CD14-positive monocyte (primary cell): ENCODE measurements at regions not wholly inside any gene's neighbourhood (a gene's known extent, or its start where the extent isn't known, plus 50 kb on each side); places are given as distances from the start of the nearest gene placed in this dataset.

ENCODE experiments used
- DNase-seq, 3 donors: peaks; one replicate each; pipeline ENCODE4 v3.0.0-alpha.2; 2011 to 2022
- H2AFZ ChIP-seq: 2 replicates; pipeline ENCODE4 v1.6.0; 2012; ENCODE audit warnings: mild to moderate bottlenecking, low read depth, low read length, inconsistent platforms; ENCODE audit not compliant: insufficient read depth, poor library complexity, severe bottlenecking
- H3K27ac ChIP-seq, 2 donors: 1 replicate in 1 of 2; 2 replicates in 1 of 2; pipeline ENCODE4 v1.5.1; 2012 to 2013; ENCODE audit warnings: low read length in 2 of 2, control low read depth in 1 of 2, inconsistent platforms in 1 of 2, low read depth in 1 of 2, mild to moderate bottlenecking in 1 of 2
- H3K27me3 ChIP-seq, 2 donors: one replicate each; pipeline versions ENCODE4 v1.6.0 to v1.6.1; 2011 to 2013; ENCODE audit warnings: low read length in 2 of 2; ENCODE audit not compliant: control insufficient read depth in 2 of 2, insufficient read depth in 2 of 2
- H3K36me3 ChIP-seq, 2 donors: replicated peaks in 1 of 2; 1 replicate in 1 of 2; 2 replicates in 1 of 2; pipeline versions ENCODE4 v1.5.1 to v1.6.1; 2012 to 2013; ENCODE audit warnings: low read length in 2 of 2, control low read depth in 1 of 2, inconsistent platforms in 1 of 2, mild to moderate bottlenecking in 1 of 2; ENCODE audit not compliant: insufficient read depth in 2 of 2, control insufficient read depth in 1 of 2
- H3K4me1 ChIP-seq, 2 donors: 1 replicate in 1 of 2; 2 replicates in 1 of 2; pipeline versions ENCODE4 v1.5.1 to v1.6.1; 2012 to 2013; ENCODE audit warnings: low read length in 2 of 2, control low read depth in 1 of 2, inconsistent platforms in 1 of 2, mild to moderate bottlenecking in 1 of 2, moderate library complexity in 1 of 2; ENCODE audit not compliant: insufficient read depth in 2 of 2, control insufficient read depth in 1 of 2
- H3K4me2 ChIP-seq: replicated peaks from 2 replicates; pipeline ENCODE3; 2012; ENCODE audit warnings: low read length, moderate library complexity, mild to moderate bottlenecking; ENCODE audit not compliant: poor library complexity, severe bottlenecking; ENCODE audit errors: extremely low read depth
- H3K4me3 ChIP-seq, 3 experiments: fragments of 200-600 bp in 1 of 3; sonication (generic) in 1 of 3; replicated peaks in 1 of 3; 1 replicate in 2 of 3; 2 replicates in 1 of 3; pipeline ENCODE4 v1.5.1; 2011 to 2013; ENCODE audit warnings: low read length in 3 of 3, mild to moderate bottlenecking in 3 of 3, control low read depth in 2 of 3, low read depth in 2 of 3, inconsistent platforms in 1 of 3, moderate library complexity in 1 of 3
- H3K79me2 ChIP-seq: 2 replicates; pipeline ENCODE4 v1.6.0; 2012; ENCODE audit warnings: mild to moderate bottlenecking, control low read depth, inconsistent platforms, low read length, moderate library complexity; ENCODE audit not compliant: insufficient read depth
- H3K9ac ChIP-seq: 2 replicates; pipeline ENCODE4 v1.6.0; 2017; ENCODE audit warnings: low read length, mild to moderate bottlenecking; ENCODE audit not compliant: insufficient read depth, poor library complexity, severe bottlenecking
- H3K9me3 ChIP-seq, 2 donors: replicated peaks in 1 of 2; 1 replicate in 1 of 2; 2 replicates in 1 of 2; pipeline versions ENCODE4 v1.5.1 to v1.6.1; 2012 to 2013; ENCODE audit warnings: low read length in 2 of 2, control low read depth in 1 of 2; ENCODE audit not compliant: control insufficient read depth in 1 of 2, insufficient read depth in 1 of 2
- H4K20me1 ChIP-seq: 2 replicates; pipeline ENCODE4 v1.6.0; 2012; ENCODE audit warnings: mild to moderate bottlenecking, low read length, control low read depth, moderate library complexity; ENCODE audit not compliant: insufficient read depth
- H3K27ac Mint-ChIP-seq, 7 donors: one replicate each; pipeline ENCODE4 v1.8.0; 2020; ENCODE audit warnings: mild to moderate bottlenecking in 7 of 7, mixed read lengths in 7 of 7, moderate library complexity in 6 of 7, inconsistent platforms in 2 of 7
- H3K27me3 Mint-ChIP-seq, 3 donors: one replicate each; pipeline ENCODE4 v1.8.0; 2021 to 2022; ENCODE audit warnings: low read depth in 3 of 3, mild to moderate bottlenecking in 3 of 3, mixed read lengths in 3 of 3, moderate library complexity in 3 of 3, inconsistent platforms in 1 of 3
- H3K36me3 Mint-ChIP-seq, 2 donors: one replicate each; pipeline ENCODE4 v1.8.0; 2020; ENCODE audit warnings: mixed read lengths in 2 of 2, inconsistent platforms in 1 of 2, mild to moderate bottlenecking in 1 of 2
- H3K4me1 Mint-ChIP-seq: one replicate; pipeline ENCODE4 v1.8.0; 2020; ENCODE audit warnings: mild to moderate bottlenecking, mixed read lengths
- H3K4me3 Mint-ChIP-seq, 2 donors: one replicate each; pipeline ENCODE4 v1.8.0; 2020; ENCODE audit warnings: mild to moderate bottlenecking in 2 of 2, mixed read lengths in 2 of 2, moderate library complexity in 1 of 2
- H3K9me3 Mint-ChIP-seq, 7 donors: one replicate each; pipeline ENCODE4 v1.8.0; 2020 to 2022; ENCODE audit warnings: mixed read lengths in 7 of 7, mild to moderate bottlenecking in 6 of 7, moderate library complexity in 6 of 7, inconsistent platforms in 2 of 7
- CTCF ChIP-seq: fragments of 200-600 bp; IDR thresholded peaks from one replicate; pipeline ENCODE4 v1.8.0; 2022; ENCODE audit warnings: antibody characterized with exemption, mild to moderate bottlenecking
- WGBS: methylation state at CpG from one replicate; pipeline ENCODE4 v1.1.5; 2013; ENCODE audit warnings: missing lambda C conversion rate; ENCODE audit not compliant: insufficient coverage; 5-methylcytosine and 5-hydroxymethylcytosine counted together
- intact Hi-C, 2 donors: fragments of 100-400 bp; cut with micrococcal nuclease; formaldehyde crosslinking; loops; one replicate each; pipeline versions ENCODE4 v1.15.0 to v1.15.1; 2023

DNA sequence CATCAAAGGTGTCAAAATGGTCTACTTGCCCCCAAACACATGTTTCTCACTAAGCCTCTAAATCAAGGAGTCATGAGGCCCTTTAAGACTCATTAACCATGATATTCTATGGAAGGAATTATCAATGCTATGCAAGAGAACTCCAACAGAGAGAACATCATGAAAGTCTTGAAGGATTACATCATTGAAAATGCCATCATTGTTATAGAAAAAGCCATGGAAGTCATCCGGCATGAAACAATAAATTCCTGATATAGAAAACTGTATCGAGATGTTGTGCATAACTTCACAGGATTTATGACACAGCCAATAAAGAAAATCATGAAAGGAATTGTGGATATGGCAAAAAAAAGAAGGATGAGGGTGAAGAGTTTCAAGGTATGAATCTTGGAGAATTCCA is 1363.6 kb upstream of the CDH2 start:
- 100% methylated on average over 1 of the region's 2 CpGs for WGBS
- H3K4me1 Mint-ChIP-seq: no peaks in the 10 kb centered on the region
- Histone ChIP-seq H3K27me3 (no peaks in the 10 kb centered on the region), H3K9ac (no peak overlapping the region), H3K9me3 (peaks cover 0 to 6% of the 10 kb centered on the region in 2 donors), H3K27ac (no peak overlapping the region), H3K4me2 (no peak overlapping the region), H4K20me1 (no peaks in the 10 kb centered on the region), H3K79me2 (no peaks in the 10 kb centered on the region), H3K36me3 (no peaks in the 10 kb centered on the region), H3K4me3 (no peak overlapping the region), H2AFZ (no peak overlapping the region), H3K4me1 (no peaks in the 10 kb centered on the region)
- H3K27me3 Mint-ChIP-seq: no peaks in the 10 kb centered on the region
- no peak for TF ChIP-seq CTCF
- H3K9me3 Mint-ChIP-seq: peaks cover 0 to 11% (median 3%) of the 10 kb centered on the region in 7 donors
- H3K4me3 Mint-ChIP-seq: no peak overlapping the region
- H3K27ac Mint-ChIP-seq: no peak overlapping the region
- no peaks in the 10 kb centered on the region for H3K36me3 Mint-ChIP-seq
- intact Hi-C loops: no loop called here
- DNase-seq: no peak

- H3K4me2 ChIP-seq: no peak overlapping the region
- H4K20me1 ChIP-seq: no peaks in the 10 kb centered on the region
- no peak overlapping the region for H2AFZ ChIP-seq
- intact Hi-C loops: no loop called here
- Mint-ChIP-seq H3K27ac (no peak overlapping the region), H3K9me3 (peaks cover 0 to 5% (median 0%) of the 10 kb centered on the region in 7 donors), H3K4me3 (no peak overlapping the region), H3K4me1 (no peaks in the 10 kb centered on the region), H3K27me3 (no peaks in the 10 kb centered on the region), H3K36me3 (no peaks in the 10 kb centered on the region)
- H3K4me1 ChIP-seq: no peaks in the 10 kb centered on the region
- H3K9ac ChIP-seq: no peak overlapping the region
- DNase-seq: no peak
- H3K27ac ChIP-seq: no peak overlapping the region
- no peaks in the 10 kb centered on the region for H3K36me3 ChIP-seq
- no peak for TF ChIP-seq CTCF
- H3K9me3 ChIP-seq: no peaks in the 10 kb centered on the region
- H3K27me3 ChIP-seq: no peaks in the 10 kb centered on the region
- H3K4me3 ChIP-seq: no peak overlapping the region
- no peaks in the 10 kb centered on the region for H3K79me2 ChIP-seq
Observed at GRCh38 chr18:29531746-29532145, 1354.8 kb upstream of the CDH2 start.
